NCI-H226 (cell line): ENCODE measurements at regions not wholly inside any gene's neighbourhood (a gene's known extent, or its start where the extent isn't known, plus 50 kb on each side); places are given as distances from the start of the nearest gene placed in this dataset.

Experiments used
- DNase-seq: peaks from one replicate; pipeline ENCODE4 v3.0.0-alpha.2; 2015

DNA sequence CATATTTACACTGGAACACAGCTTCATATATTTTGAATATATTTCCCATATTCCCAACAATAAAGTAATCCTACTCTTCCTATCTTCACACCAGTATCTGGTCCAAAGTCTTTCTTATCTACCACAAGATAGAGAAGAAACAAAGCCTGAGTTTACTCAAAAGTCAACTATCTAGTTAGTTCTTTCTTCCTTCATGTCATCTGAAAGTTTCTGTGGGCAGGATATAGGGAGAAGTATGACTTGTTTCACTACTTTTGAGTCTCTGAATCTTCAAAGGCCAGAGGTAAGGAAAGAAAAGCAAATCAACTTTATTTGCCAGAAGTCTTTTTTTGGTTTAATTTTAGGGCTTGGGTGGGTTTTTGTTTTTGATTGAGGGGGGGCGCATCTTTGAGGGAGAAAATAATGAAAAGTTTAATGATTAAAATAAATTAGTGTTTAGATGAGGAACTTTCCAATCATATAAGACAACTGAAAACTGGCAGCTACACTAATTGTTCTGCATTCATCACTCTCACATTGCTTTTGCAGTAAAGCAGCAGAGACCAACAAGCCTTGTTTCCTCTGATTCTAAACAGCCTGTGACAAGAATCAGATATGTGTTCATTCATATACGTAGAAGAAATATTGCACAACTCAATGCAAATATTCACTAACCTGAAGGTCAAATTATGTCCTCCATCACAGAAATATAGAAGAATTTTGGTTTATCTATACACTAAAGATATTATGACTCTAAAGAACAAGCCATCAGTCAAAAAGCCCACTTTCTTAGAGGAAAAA is 421.4 kb downstream of the SHQ1 start:
- DNase-seq = no peak

DNA sequence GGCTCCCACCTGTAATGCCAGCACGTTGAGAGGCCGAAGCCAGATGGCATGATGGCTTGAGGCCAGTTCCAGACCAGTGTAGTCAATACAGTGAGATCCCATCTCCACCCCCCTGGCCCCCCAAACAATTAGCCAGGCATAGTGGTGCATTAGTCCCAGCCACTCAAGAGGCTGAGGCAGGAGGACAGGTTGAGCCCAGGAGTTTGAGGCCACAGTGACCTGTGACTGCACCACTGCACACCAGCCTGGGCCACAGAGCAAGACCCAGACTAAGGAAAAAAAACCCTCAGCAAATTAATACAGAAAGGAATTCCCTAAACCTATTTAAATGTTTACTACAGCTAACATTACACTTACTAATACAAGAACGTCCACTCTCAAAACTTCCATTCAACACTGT is 424.6 kb downstream of the SHQ1 start:
- DNase-seq = no peak

DNA sequence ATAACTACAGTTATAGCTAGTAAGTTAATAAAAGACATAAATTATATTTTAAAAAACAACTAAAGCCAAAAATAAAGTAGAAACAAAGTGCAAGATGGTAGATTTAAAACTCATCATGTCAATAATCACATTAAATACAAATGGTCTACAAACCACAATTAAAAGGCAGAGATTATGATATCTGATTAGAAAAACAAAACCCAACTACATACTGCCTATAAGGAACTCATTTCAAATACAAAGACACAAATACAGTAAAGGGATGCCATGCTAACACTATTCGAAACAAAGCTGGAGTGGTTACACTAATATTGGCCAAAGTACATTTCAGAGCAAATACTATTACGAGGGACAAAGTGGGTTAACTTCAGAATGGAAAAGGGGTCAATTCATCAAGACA is 426.5 kb downstream of the SHQ1 start:
- no peak for DNase-seq

GRCh38 chr3:72421126-72421525 is 427.1 kb downstream of the SHQ1 start:
- no peak for DNase-seq

DNA sequence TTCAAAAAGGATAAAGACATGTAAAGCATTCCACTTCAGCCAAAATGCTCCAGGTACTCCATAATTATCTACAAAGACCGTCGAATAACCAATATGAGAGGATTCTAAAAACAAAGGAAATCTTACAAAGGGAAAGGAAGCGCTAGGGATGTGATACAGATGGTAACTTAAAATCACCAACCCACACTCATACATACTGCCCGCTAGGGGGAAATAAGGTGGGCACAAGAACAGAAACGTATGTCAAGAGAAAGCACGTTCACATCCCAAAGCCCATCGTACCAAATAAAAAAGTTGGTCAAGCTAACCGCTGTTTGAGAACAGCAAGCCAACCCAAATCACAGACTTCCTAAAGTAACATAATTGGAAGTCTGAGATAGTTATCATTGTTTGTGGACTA is 429.4 kb downstream of the SHQ1 start:
- DNase-seq = no peak

DNA sequence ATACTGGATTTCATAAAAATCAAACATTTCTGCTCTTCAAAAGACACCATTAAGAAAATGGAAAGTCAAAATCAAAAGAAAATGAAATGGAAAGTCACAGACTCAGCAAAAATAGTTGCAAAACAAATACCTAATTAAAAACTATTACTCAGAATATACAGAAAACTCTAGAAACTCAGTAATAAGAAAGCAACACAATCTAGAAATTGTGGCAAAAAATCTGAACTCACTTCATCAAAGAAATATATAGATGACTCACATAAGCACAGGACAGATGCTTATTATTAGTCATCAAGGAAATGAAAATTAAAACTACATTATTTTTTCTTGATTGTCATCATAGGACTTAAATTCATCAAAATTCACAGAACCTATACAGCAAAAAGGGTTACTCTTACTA is 430.0 kb downstream of the SHQ1 start:
- DNase-seq = no peak

- DNase-seq = no peak
Measured at GRCh38 chr3:72414481-72415016, 433.7 kb downstream of the SHQ1 start.

DNA sequence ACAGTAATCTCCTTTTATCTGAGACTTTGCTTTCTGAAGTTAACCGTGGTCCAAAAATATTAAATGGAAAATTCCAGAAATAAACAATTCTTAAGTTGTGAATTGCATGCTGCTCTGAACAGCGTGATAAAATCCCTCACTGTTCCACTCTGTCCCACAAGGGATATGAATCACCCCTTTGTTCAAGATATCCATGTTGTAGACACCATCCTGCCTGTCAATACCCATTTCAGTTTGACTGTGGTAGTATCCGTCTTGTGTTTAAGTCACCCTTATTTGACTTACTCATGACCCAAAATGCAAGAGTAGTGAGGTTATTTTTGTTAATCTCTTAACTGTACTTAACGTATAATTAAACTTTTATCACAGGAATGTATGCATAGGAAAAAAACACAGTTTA is 435.0 kb downstream of the SHQ1 start:
- DNase-seq = peak; percentile 15

DNA sequence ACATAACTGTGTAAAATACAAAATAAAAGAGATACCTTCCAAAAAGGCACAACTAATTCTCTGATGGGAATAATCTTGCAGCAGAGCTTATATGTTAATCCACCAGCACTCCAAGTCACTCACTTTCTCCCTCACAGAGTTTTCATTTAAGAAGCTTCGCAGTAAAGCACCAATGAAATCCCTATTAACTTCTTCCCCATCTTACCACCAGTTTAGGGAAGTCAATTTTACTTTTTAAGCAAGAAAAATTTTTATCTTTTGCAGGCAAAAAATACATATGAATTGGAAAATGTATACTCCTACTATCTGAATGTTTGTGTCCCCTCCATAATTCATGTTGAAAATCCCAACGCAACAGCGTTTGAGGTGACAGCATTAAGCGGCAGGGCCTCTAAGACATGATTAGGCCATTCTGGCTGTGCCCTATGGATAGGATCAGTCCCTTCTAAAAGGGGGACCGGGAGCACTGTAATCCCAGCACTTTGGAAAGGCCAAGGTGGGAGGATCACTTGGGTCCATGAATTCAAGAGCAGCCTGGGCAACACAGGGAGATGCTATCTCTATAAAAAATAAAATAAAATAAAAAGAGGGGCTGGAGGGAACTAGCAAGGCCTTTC is 435.8 kb downstream of the SHQ1 start:
- no peak for DNase-seq

DNA sequence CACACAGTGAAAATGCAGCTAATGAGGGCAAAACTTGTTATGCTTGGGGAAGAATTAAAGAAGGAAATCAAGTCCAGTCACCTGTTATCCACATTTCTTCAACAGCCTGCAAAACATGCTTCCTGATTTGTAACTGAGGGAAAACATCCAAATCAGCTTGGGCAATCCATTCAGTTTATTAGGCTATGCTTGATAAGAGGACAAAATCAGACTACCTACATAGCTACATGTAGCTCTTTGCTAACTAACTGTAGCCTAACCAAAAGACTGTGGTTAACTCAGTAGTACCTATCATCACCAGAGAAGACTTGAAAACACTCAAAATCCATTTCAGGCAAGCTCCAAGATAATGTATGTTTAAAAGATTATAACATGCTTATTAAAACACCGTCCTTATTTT is 436.4 kb downstream of the SHQ1 start:
- DNase-seq = peak; percentile 7

DNA sequence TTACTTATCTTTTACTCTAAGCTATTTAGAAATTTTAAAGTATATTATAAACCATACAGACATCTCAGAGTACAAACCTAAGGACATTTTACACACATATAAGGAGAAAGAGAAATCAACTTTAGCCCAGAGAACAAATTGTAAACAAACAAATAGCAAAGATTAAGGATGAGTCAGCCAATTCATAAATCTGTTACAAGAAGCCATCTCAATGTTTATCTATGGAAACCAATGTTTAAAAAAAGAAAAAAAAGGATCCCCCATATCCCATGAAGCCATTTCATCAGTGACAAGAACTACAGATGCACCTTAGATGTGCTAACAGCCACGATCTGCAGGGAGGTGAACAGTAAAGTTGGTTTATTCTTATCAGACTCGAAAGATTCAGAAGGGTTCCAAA is 437.1 kb downstream of the SHQ1 start:
- no peak for DNase-seq

DNA sequence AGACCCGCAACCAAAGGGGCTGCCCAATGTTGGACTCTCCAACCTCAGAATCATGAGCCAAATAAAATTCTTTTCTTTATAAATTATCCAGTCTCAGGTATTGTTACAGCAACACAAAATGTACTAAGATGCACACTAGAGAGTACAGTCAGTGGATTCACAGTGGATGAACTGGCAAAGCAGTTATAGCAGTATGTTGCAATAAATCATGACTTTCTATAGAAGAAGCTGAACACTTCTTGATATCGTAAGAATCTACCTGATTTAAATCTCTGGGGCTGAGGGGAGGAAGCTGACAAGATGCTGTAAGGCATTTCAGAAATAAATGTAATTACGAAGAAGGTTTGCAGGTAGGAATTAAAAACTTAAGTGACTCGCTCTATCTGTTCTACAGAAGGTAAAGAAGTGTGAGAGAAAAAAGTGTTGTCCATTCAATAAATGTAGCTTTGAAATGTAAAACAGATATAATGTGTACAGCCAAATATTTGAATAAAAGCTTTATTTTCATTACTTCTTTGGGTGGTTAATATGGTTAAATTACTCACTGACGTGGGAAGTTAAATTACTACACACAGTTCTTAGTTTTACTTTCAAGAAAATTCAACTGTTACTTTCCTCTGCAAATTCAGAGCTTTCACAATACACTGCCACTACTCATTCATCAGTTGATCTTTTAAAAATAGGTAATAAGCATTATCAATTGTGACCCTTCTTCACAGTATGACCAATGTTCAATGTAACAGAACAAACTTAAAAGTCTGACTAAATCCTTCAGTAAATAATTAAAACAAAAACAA is 439.1 kb downstream of the SHQ1 start:
- no peak for DNase-seq

GRCh38 chr3:72407766-72408165 is 440.5 kb downstream of the SHQ1 start:
- no peak for DNase-seq

DNA sequence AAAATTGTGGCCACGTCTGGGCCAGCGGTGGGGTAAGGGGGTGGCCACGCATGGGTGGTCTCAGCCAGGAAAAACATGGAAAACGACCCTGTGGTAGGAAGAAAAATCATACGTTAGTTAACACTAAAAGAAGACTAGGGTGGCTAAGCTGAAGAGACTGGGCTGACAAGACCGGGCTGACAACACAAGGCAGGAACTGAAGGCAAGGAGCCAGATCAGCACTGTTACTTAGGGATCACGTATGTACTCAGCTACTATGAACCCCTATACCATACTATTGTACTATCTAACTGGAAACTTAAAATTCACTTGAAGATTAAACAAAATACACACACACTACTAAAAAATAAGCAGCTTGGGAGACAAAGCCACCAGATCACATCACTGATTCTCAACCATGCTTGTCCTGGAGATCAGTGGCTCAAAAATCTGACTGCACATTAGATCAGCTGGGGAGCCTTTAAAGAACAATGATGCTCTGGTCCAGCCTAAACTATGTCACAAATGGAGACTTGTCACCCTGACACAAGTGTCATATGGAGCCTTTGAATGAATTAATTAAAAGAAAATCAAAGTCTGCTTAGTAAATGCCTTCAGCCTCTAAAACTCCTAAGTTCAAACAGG is 442.2 kb downstream of the SHQ1 start:
- DNase-seq = no peak

GRCh38 chr3:72401005-72401545 is 447.2 kb downstream of the SHQ1 start:
- DNase-seq = no peak

GRCh38 chr3:72398781-72399180 is 449.5 kb downstream of the SHQ1 start:
- DNase-seq = no peak

- no peak for DNase-seq
Measured at GRCh38 chr3:72397586-72397985, 450.7 kb downstream of the SHQ1 start.

DNA sequence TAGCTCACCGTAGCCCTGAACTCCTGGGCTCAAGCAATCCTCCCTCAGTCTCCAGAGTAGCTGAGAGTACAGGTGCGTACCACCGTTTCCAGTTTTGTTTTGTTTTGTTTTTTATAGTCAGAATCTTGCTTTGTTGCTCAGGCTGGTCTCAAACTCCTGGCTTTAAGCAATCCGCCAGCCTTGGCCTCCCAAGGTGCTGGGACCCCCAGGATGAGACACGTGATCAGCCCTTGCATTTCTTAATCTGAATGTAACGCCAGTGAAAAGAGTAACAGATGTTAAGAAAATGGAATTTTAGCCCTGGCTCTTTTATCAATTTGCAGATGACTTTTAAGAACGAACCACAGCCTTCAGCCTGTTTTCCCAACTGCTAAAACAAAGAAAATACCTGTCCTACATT is 451.3 kb downstream of the SHQ1 start:
- no peak for DNase-seq

GRCh38 chr3:72395776-72396311 is 452.4 kb downstream of the SHQ1 start:
- no peak for DNase-seq

DNA sequence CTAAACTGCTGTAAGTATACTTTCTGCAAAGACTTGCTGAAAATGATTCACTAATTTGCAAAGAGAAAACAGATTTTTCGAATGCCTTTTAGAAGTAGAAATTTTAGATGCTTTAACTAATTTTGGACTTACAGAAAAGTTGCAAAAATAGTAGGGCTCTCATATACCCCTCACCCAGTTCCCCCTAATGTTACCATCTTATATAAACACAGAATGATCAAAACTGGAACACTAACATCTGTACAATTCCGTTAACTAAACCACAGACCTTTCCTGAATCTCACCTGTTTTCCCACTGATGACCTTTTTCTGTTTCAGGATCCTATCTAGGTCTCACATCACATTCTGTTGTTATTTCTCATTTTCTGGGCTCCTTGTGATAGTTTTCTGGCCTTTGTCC is 454.8 kb downstream of the SHQ1 start:
- no peak for DNase-seq

GRCh38 chr3:72391659-72392058 is 456.6 kb downstream of the SHQ1 start:
- no peak for DNase-seq

GRCh38 chr3:72390841-72391240 is 457.4 kb downstream of the SHQ1 start:
- DNase-seq = peak; percentile 59

- DNase-seq = no peak
Measured at GRCh38 chr3:72388644-72389043, 459.6 kb downstream of the SHQ1 start.
